ENCODE measurements at regions not wholly inside any gene's neighbourhood (a gene's known extent, or its start where the extent isn't known, plus 50 kb on each side); places are given as distances from the start of the nearest gene placed in this dataset.

DNA sequence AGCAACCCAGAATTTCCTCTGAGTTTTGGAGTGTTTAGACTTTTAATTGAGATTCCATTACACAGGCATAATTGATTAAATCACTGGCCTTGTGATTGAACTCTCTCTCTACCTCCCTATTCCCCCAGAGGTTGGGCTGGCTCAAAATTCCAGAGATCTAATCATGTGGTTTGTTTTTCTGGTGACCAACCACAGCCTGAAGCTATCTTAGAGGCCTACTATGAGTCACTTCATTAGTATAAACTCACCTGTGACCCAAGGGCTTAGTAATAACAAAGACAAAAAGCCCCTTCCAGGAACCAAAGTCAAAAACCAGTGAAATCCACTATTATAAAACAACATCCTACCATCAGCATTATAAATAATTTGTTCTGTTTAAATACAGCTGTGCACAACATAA is 992.5 kb upstream of the CITED2 start:
- TF ChIP-seq BRF2 (IDR thresholded peaks at IDR 0.05; ENCODE audit: borderline replicate concordance, insufficient read depth, insufficient read length) (no peak), TCF7 (IDR thresholded peaks at IDR 0.05; ENCODE audit: borderline replicate concordance) (no peak), YY1 (IDR thresholded peaks at IDR 0.05; ENCODE audit: borderline replicate concordance in 1 of 3, control insufficient read depth in 1 of 3, extremely low read depth in 1 of 3, insufficient read depth in 3 of 3, insufficient read length in 1 of 3, insufficient replicate concordance in 2 of 3, low read depth in 1 of 3, low read length in 2 of 3) (no peak), ZNF57 (CRISPR knock-in tag; IDR thresholded peaks at IDR 0.05) (no peak), POLR2B (IDR thresholded peaks at IDR 0.05; ENCODE audit: low read depth, partially characterized antibody) (no peak), CREB1 (IDR thresholded peaks at IDR 0.05) (no peak), CREB1 (CRISPR knock-in tag; IDR thresholded peaks at IDR 0.05) (no peak), ZNF282 (CRISPR knock-in tag; IDR thresholded peaks at IDR 0.05) (no peak), MXI1 (IDR thresholded peaks at IDR 0.05; ENCODE audit: low read depth, low read length) (no peak), RNF2 (IDR thresholded peaks at IDR 0.05) (no peak), ILF3 (IDR thresholded peaks at IDR 0.05; ENCODE audit: borderline replicate concordance) (no peak), KDM1A (IDR thresholded peaks at IDR 0.05) (no peak), ETS2 (tag; IDR thresholded peaks at IDR 0.05; ENCODE audit: borderline replicate concordance, poor library complexity, severe bottlenecking) (no peak), HMGN3 (IDR thresholded peaks at IDR 0.05; ENCODE audit: borderline replicate concordance, extremely low read depth, insufficient read length, low read depth, low read length) (no peak), NFIX (CRISPR knock-in tag; IDR thresholded peaks at IDR 0.05; ENCODE audit: low read depth) (no peak), RAD21 (CRISPR knock-in tag; conservative IDR thresholded peaks at IDR 0.05 in 1 of 2, IDR thresholded peaks at IDR 0.05 in 1 of 2) (no peak)
- TF ChIP-seq, protein P1, sequence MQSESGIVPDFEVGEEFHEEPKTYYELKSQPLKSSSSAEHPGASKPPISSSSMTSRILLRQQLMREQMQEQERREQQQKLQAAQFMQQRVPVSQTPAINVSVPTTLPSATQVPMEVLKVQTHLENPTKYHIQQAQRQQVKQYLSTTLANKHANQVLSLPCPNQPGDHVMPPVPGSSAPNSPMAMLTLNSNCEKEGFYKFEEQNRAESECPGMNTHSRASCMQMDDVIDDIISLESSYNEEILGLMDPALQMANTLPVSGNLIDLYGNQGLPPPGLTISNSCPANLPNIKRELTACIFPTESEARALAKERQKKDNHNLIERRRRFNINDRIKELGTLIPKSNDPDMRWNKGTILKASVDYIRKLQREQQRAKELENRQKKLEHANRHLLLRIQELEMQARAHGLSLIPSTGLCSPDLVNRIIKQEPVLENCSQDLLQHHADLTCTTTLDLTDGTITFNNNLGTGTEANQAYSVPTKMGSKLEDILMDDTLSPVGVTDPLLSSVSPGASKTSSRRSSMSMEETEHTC (IDR thresholded peaks at IDR 0.05), result no peak
- TF ChIP-seq, protein P2, sequence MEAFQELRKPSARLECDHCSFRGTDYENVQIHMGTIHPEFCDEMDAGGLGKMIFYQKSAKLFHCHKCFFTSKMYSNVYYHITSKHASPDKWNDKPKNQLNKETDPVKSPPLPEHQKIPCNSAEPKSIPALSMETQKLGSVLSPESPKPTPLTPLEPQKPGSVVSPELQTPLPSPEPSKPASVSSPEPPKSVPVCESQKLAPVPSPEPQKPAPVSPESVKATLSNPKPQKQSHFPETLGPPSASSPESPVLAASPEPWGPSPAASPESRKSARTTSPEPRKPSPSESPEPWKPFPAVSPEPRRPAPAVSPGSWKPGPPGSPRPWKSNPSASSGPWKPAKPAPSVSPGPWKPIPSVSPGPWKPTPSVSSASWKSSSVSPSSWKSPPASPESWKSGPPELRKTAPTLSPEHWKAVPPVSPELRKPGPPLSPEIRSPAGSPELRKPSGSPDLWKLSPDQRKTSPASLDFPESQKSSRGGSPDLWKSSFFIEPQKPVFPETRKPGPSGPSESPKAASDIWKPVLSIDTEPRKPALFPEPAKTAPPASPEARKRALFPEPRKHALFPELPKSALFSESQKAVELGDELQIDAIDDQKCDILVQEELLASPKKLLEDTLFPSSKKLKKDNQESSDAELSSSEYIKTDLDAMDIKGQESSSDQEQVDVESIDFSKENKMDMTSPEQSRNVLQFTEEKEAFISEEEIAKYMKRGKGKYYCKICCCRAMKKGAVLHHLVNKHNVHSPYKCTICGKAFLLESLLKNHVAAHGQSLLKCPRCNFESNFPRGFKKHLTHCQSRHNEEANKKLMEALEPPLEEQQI (IDR thresholded peaks at IDR 0.05), result no peak
- H3K9me1 ChIP-seq (ENCODE audit: control insufficient read depth, insufficient read depth, low read length), result no peaks in the 10 kb centered on the region
- BruUV-seq (replicated peaks), result no TSS peak
- H2AFZ ChIP-seq (ENCODE audit: low read depth, low read length), result no peak overlapping the region
- no peaks in the 10 kb centered on the region for H3K27me3 ChIP-seq (ENCODE audit: control insufficient read depth in 2 of 2, insufficient read depth in 2 of 2, low read length in 2 of 2)
- POLR2A ChIA-PET, result no interaction called here
- no peak for DNase-seq (ENCODE audit: extremely low read depth in 1 of 4, low spot score in 3 of 4)
- no peaks in the 10 kb centered on the region for H3K4me1 ChIP-seq (replicated peaks in 1 of 2; ENCODE audit: control insufficient read depth in 2 of 2, insufficient read depth in 2 of 2, low read length in 2 of 2)
- no peaks in the 10 kb centered on the region for H3K36me3 ChIP-seq (ENCODE audit: control insufficient read depth, insufficient read depth, low read length)
- in situ Hi-C loops (cut with MboI) (no loop called here), intact Hi-C loops (cut with micrococcal nuclease) (no loop called here)
- H3K4me3 ChIP-seq, result no peak overlapping the region
- no peak for FAIRE-seq
- H3K4me2 ChIP-seq (ENCODE audit: insufficient read depth, low read length), result no peak overlapping the region
- H3K9ac ChIP-seq (ENCODE audit: insufficient read depth in 1 of 2, low read depth in 2 of 2, low read length in 2 of 2), result no peak overlapping the region
- H3K79me2 ChIP-seq (ENCODE audit: control insufficient read depth, insufficient read depth, low read length), result no peaks in the 10 kb centered on the region
- H3K27ac ChIP-seq (ENCODE audit: extremely low read depth, low read depth, low read length), result no peak overlapping the region
- H4K20me1 ChIP-seq (replicated peaks; ENCODE audit: control insufficient read depth, insufficient read depth, low read length), result no peaks in the 10 kb centered on the region
- no peaks in the 10 kb centered on the region; the same call in 1 of the 2 replicates for H3K9me3 ChIP-seq (replicated peaks; ENCODE audit: control insufficient read depth, insufficient read depth, low read depth, low read length)
- ATAC-seq, result no peak
- CTCF ChIA-PET (ENCODE audit: low intra/inter-chr PET ratio), result no interaction called here

Data from K562 (cell line).